Endometrium (tissue), 2 donors: ENCODE measurements at regions not wholly inside any gene's neighbourhood (a gene's known extent, or its start where the extent isn't known, plus 50 kb on each side); places are given as distances from the start of the nearest gene placed in this dataset.
"Not testable (repeated sequence)": the region's sequence is repeated elsewhere in the genome, so short reads cannot be mapped to it uniquely, and the experiment has no call there.

Experiments used
- FAIRE-seq: peaks from 2 replicates; lab custom pipeline; 2012; peaks lifted over from hg19 to GRCh38; lab: Jason Lieb, UNC
- donor health status: control.
- donor health status: control.

GRCh38 chr2:8595428-8595805 lies 86.4 kb upstream of the ID2 start:
- FAIRE-seq: no peak

DNA sequence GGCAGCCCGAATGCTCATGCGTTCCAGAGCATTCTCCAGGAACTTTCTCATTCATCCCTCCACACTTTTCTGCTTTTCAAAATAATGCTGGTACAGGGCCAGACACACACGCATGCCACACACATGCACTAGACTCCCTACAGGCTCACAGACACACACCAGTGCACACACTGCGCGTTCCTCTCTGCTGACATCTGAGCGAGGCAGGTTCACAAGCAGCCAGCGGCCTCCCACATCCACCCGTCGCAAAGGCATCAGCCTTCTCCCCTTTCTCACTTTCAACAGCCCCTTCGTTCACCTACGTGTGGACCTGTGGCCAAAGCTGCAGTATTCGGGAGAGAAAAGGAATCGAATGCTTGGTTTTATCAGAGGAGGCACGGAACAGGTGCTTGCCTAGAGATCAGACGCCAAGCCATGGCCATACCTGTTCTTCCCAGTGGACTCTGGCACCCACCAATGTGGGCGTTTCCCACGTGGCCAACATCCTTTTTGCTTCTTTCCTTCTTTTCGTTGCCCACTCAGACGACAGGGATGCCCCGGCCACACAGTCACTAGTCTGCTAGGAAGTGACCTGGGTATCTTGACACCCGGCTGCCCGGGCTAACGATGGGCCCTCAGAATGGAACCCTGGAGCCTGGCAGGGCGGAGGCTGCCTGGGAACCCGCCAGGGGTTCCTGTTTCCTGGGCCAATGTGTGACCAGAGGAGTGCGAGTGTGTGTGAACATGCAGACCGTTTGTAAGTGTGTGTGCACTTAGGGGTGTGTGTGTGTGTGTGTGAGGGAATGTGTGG lies 85.8 kb upstream of the ID2 start:
- FAIRE-seq: no peak

GRCh38 chr2:8597094-8597493 lies 84.8 kb upstream of the ID2 start:
- FAIRE-seq: no peak

DNA sequence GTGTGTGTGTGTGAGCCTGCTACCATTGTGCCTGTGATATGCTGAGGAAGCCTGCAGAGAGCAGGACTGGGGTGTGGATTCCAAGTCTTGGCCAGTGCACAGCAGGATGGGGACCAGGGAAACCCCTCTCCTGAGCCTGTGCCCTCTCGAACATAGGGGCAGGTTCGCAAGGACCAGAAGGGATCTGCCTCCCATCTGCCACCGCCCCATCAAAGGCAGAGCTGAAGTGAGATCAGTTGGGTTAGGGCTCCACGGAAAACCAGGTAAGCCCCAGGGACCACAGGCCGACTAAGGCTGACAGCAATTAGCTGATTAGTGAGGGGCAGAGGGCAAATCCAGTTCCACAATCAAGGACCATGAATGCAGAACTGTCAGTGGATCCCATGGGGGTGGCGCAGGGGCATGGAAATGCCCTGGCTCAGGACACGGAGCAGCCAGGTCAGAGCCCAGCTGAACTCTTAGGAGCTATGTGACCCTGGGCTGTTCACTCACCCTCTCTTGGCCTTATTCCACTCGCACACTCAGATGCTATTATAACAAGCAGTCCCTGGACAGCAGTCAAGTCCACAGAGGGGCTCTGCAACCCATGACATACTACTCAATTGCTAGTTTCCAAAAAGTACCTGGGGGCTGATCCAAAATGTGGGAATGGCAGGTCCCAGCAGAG lies 84.2 kb upstream of the ID2 start:
- FAIRE-seq: no peak

GRCh38 chr2:8598295-8599165 lies 83.3 kb upstream of the ID2 start:
- no peak for FAIRE-seq

- FAIRE-seq: no peak
Observed at GRCh38 chr2:8599421-8600242, 82.2 kb upstream of the ID2 start.

- FAIRE-seq: no peak
Observed at GRCh38 chr2:8600456-8600855, 81.4 kb upstream of the ID2 start.

GRCh38 chr2:8602809-8603208 lies 79.0 kb upstream of the ID2 start:
- no peak for FAIRE-seq

DNA sequence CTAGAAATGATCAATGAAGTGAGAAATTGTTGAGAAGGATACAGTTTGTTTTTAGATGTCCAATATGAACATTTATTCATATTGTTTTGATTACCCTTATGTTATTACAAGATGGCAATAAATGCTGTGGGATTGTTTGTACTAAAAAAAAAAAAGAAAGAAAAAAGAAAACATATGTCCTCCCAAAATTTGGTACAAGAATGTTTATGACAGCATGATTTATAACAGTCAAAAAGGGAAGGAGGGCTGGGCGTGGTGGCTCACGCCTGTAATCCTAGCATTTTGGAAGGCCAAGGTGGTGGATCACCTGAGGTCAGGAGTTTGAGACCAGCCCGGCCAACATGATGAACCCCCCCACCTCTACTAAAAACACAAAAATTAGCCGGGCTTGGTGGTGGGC lies 78.5 kb upstream of the ID2 start:
- not testable (repeated sequence) for FAIRE-seq

DNA sequence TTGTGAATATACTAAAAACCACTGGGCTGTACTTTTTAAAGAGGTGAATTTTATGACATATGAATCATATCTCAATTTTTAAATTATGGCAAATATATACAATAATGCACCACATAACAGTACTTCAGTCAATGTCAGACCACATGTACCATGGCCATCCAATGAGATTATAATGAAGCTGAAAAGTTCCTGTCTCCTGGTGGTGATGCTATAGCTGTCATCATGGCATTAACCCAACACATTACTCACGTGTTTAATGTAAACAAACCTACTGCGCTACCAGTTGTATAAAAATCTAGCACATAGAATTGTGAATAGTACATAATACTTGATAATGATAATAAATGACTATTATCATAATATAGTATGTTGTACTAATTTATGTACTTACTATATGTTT lies 77.6 kb upstream of the ID2 start:
- no peak for FAIRE-seq

- no peak for FAIRE-seq
Observed at GRCh38 chr2:8605351-8606065, 76.3 kb upstream of the ID2 start.

- no peak for FAIRE-seq
Observed at GRCh38 chr2:8606226-8606625, 75.6 kb upstream of the ID2 start.

DNA sequence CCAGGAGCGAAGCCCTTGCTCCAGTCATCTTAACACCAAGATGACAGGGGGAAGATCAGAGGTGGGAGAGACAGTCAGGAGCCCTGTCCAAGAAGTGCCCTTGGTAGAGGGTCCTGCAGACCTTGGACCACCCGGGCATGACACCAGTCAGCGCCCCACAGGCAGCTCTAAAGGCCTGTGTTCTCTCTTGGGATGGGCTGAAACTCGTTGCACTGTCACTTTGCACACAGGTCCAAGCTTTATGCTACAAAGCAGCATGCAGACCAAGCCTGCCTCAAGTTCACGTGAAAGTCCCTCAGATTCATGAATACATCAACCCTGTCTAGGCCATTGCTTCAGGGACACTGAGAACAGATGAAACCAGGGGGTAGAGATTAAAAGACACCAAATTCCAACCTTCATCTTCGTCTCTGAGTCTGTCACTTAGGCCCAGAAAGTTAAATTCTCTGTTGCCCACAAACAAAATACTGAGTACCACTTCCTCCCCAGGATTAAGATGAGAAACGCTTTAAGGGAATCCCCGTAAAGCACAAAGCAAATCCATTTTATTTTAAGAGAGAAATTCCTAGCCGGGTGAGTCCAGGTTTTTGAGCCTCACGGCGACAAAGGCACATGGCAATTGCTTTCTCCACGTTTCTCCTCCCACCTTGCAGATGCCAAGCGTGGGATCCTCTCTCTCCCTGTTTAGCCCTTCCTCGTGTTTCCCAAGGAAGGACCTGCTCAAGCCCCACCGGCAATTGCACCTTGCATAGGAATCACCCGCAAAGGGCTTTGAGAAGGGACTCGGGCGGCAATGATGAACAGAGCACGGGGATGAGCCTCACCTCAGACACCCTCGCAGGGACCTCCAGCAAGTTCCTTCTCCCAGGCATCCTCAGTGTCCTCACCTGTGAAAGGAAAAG lies 75.0 kb upstream of the ID2 start:
- no peak for FAIRE-seq

GRCh38 chr2:8607606-8608005 lies 74.2 kb upstream of the ID2 start:
- FAIRE-seq: no peak

GRCh38 chr2:8608411-8608954 lies 73.4 kb upstream of the ID2 start:
- FAIRE-seq: no peak

DNA sequence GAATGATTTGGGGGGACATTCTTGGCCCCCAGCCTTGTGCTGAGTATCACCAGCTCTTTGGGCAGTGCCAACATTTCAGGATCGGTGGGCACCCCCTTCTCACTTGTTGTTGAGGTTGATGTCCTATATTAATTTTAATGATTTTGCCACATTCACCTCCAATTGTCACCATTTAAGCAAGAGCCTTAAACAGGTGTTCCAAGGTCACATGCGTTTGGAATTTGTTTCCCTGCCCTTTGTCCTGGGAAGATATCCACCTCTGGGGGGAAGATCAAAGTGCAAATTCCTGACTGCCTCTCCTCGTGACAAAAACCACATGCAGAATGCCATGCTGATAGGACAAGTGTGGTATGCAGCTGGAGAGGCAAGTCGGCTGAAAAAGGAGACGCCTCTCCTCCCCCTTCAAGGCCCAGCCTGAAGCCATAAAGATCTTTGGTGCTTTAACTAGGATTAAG lies 72.5 kb upstream of the ID2 start:
- FAIRE-seq: no peak

DNA sequence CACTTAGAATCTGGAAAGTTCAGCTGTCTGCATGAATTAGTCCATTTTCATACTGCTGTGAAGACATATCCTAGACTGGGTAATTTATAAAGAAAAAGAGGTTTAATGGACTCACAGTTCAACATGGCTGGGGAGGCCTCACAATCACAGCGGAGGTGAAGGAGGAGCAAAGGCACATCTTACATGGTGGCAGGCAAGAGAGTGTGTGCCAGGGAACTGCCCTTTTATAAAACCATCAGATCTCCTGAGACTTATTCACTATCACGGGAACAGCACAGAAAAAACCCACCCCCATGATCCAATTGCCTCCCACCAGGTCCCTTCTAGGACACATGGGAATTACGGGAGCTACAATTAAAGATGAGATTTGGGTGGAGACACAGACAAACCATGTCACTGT lies 71.1 kb upstream of the ID2 start:
- not testable (repeated sequence) for FAIRE-seq

- no peak for FAIRE-seq
Observed at GRCh38 chr2:8611246-8611645, 70.6 kb upstream of the ID2 start.

- no peak for FAIRE-seq
Observed at GRCh38 chr2:8611700-8612099, 70.2 kb upstream of the ID2 start.

- no peak for FAIRE-seq
Observed at GRCh38 chr2:8612734-8613179, 69.1 kb upstream of the ID2 start.
